Keratinocyte (primary cell): ENCODE measurements at regions not wholly inside any gene's neighbourhood (a gene's known extent, or its start where the extent isn't known, plus 50 kb on each side); places are given as distances from the start of the nearest gene placed in this dataset.

Source experiments
- DNase-seq: peaks from one replicate; pipeline ENCODE4 v3.0.0-alpha.2; 2011; ENCODE audit warnings: low read depth, missing footprints, low spot score
- FAIRE-seq: peaks from 2 replicates; lab custom pipeline; 2011; peaks lifted over from hg19 to GRCh38; lab: Jason Lieb, UNC
- H2AFZ ChIP-seq: 2 replicates; pipeline ENCODE4 v1.6.0; 2012; ENCODE audit warnings: low read length, control low read depth, inconsistent platforms; ENCODE audit not compliant: control insufficient read depth
- H3K27ac ChIP-seq: 2 replicates; pipeline ENCODE4 v1.5.1; 2011; ENCODE audit warnings: low read length; ENCODE audit not compliant: control insufficient read depth, insufficient read depth
- H3K27me3 ChIP-seq: 3 replicates; pipeline ENCODE4 v1.6.0; 2011; ENCODE audit warnings: low read length; ENCODE audit not compliant: control insufficient read depth, insufficient read depth; ENCODE audit errors: extremely low read depth
- H3K36me3 ChIP-seq, 2 experiments: 2 replicates in 1 of 2; 3 replicates in 1 of 2; pipeline ENCODE4 v1.5.1; 2011; ENCODE audit warnings: low read length in 2 of 2, mild to moderate bottlenecking in 1 of 2; ENCODE audit not compliant: control insufficient read depth in 2 of 2, insufficient read depth in 2 of 2; ENCODE audit errors: extremely low read depth in 1 of 2
- H3K4me1 ChIP-seq: 3 replicates; pipeline ENCODE4 v1.5.1; 2011; ENCODE audit warnings: low read length; ENCODE audit not compliant: control insufficient read depth, insufficient read depth; ENCODE audit errors: extremely low read depth
- H3K4me2 ChIP-seq: 3 replicates; pipeline ENCODE4 v1.6.0; 2011; ENCODE audit warnings: low read depth, low read length; ENCODE audit not compliant: control insufficient read depth, insufficient read depth; ENCODE audit errors: extremely low read depth
- H3K4me3 ChIP-seq, 3 experiments: fragments of 200-600 bp in 1 of 3; sonication (generic) in 1 of 3; 2 replicates in 2 of 3; 3 replicates in 1 of 3; pipeline ENCODE4 v1.5.1; 2011 to 2016; ENCODE audit warnings: low read length in 3 of 3, mild to moderate bottlenecking in 3 of 3, control low read depth in 2 of 3, inconsistent platforms in 1 of 3, low read depth in 1 of 3, mixed read lengths in 1 of 3, mixed run types in 1 of 3, moderate library complexity in 1 of 3; ENCODE audit not compliant: control insufficient read depth in 2 of 3, insufficient read depth in 2 of 3; ENCODE audit errors: extremely low read depth in 1 of 3
- H3K79me2 ChIP-seq: 2 replicates; pipeline ENCODE4 v1.6.0; 2012; ENCODE audit warnings: low read length; ENCODE audit not compliant: control insufficient read depth, insufficient read depth
- H3K9ac ChIP-seq: 3 replicates; pipeline ENCODE4 v1.6.0; 2011; ENCODE audit warnings: low read length; ENCODE audit not compliant: control insufficient read depth, insufficient read depth; ENCODE audit errors: extremely low read depth
- H3K9me1 ChIP-seq: 3 replicates; pipeline ENCODE4 v1.6.0; 2011; ENCODE audit warnings: low read length; ENCODE audit not compliant: control insufficient read depth, insufficient read depth; ENCODE audit errors: extremely low read depth
- H3K9me3 ChIP-seq: 2 replicates; pipeline ENCODE4 v1.5.1; 2012; ENCODE audit warnings: low read depth, low read length; ENCODE audit not compliant: control insufficient read depth
- H4K20me1 ChIP-seq: 3 replicates; pipeline ENCODE4 v1.6.0; 2011; ENCODE audit warnings: low read length; ENCODE audit not compliant: control insufficient read depth, insufficient read depth; ENCODE audit errors: extremely low read depth
- CTCF ChIP-seq, 3 experiments: IDR thresholded peaks in 1 of 3; conservative IDR thresholded peaks in 1 of 3; optimal IDR thresholded peaks in 1 of 3; 2 replicates in 2 of 3; 3 replicates in 1 of 3; pipeline versions ENCODE3 to v1.5.1; 2011; ENCODE audit warnings: low read length in 3 of 3, mild to moderate bottlenecking in 3 of 3, moderate library complexity in 2 of 3, control low read depth in 1 of 3, inconsistent platforms in 1 of 3; ENCODE audit not compliant: insufficient read depth in 2 of 3; ENCODE audit errors: extremely low read depth in 1 of 3
- EZH2 ChIP-seq: IDR thresholded peaks from one replicate; pipeline ENCODE4 v1.6.1; 2012; ENCODE audit warnings: inconsistent platforms, mild to moderate bottlenecking, low read length, moderate library complexity
- dilution Hi-C: fragments of 300-500 bp; cut with MboI; formaldehyde crosslinking; loops from one replicate; pipeline ENCODE4 v1.7.0; 2020; ENCODE audit warnings: low sequenced_read_pairs; ENCODE audit not compliant: extremely low pct_ligation_motif_present

- Histone ChIP-seq H3K9ac (no peak overlapping the region), H4K20me1 (no peaks in the 10 kb centered on the region), H3K4me2 (no peak overlapping the region), H3K27me3 (no peaks in the 10 kb centered on the region), H2AFZ (no peak overlapping the region), H3K79me2 (no peaks in the 10 kb centered on the region), H3K27ac (no peak overlapping the region), H3K4me1 (no peaks in the 10 kb centered on the region), H3K36me3 (no peaks in the 10 kb centered on the region), H3K9me3 (no peaks in the 10 kb centered on the region), H3K9me1 (no peaks in the 10 kb centered on the region), H3K4me3 (no peak overlapping the region)
- TF ChIP-seq EZH2 (no peak), CTCF (optimal IDR thresholded peaks at IDR 0.05 in 1 of 3, IDR thresholded peaks at IDR 0.05 in 1 of 3, conservative IDR thresholded peaks at IDR 0.05 in 1 of 3; ENCODE audit: extremely low read depth in 1 of 3, insufficient read depth in 2 of 3, low read length in 3 of 3) (no peak)
- DNase-seq = no peak
- FAIRE-seq = no peak
- dilution Hi-C loops = no loop called here
Observed at GRCh38 chr15:85867250-85867649, 72.5 kb upstream of the KLHL25 start.

GRCh38 chr15:85869124-85869523 is 74.4 kb upstream of the KLHL25 start:
- no peak overlapping the region for H3K9ac ChIP-seq
- dilution Hi-C loops = no loop called here
- H3K9me3 ChIP-seq = no peaks in the 10 kb centered on the region
- H3K4me1 ChIP-seq = no peaks in the 10 kb centered on the region
- H3K36me3 ChIP-seq = no peaks in the 10 kb centered on the region
- no peaks in the 10 kb centered on the region for H3K27me3 ChIP-seq
- H3K4me2 ChIP-seq = no peak overlapping the region
- no peak overlapping the region for H3K27ac ChIP-seq
- H4K20me1 ChIP-seq = no peaks in the 10 kb centered on the region
- no peak for TF ChIP-seq EZH2
- no peak for TF ChIP-seq CTCF (optimal IDR thresholded peaks at IDR 0.05 in 1 of 3, IDR thresholded peaks at IDR 0.05 in 1 of 3, conservative IDR thresholded peaks at IDR 0.05 in 1 of 3; ENCODE audit: extremely low read depth in 1 of 3, insufficient read depth in 2 of 3, low read length in 3 of 3)
- H3K4me3 ChIP-seq = no peak overlapping the region
- DNase-seq = no peak
- no peak for FAIRE-seq
- no peak overlapping the region for H2AFZ ChIP-seq
- no peaks in the 10 kb centered on the region for H3K79me2 ChIP-seq
- no peaks in the 10 kb centered on the region for H3K9me1 ChIP-seq
